AG04450 (cell line): ENCODE measurements at regions not wholly inside any gene's neighbourhood (a gene's known extent, or its start where the extent isn't known, plus 50 kb on each side); places are given as distances from the start of the nearest gene placed in this dataset.

Experiments used
- CTCF ChIA-PET: fragments of 300-600, 350-600 bp; formaldehyde crosslinking; extraction: SDS; loops from one replicate; lab custom pipeline; 2022; ENCODE audit warnings: antibody characterized with exemption, inconsistent platforms; lab: Charles Lee
- POLR2A ChIA-PET: fragments of 350-600 bp; formaldehyde crosslinking; extraction: SDS; loops from one replicate; lab custom pipeline; 2021; ENCODE audit warnings: antibody characterized with exemption, inconsistent platforms; lab: Yijun Ruan, JAX
- DNase-seq: peaks from one replicate; pipeline ENCODE4 v3.0.0-alpha.2; 2011; ENCODE audit warnings: low read depth, low spot score
- H3K27ac ChIP-seq: one replicate; pipeline ENCODE4 v1.5.1; 2012; ENCODE audit warnings: low read depth, low read length, control low read depth
- H3K27me3 ChIP-seq: one replicate; pipeline ENCODE4 v1.6.0; 2012; ENCODE audit warnings: low read length; ENCODE audit not compliant: control insufficient read depth, insufficient read depth
- H3K4me3 ChIP-seq: 2 replicates; pipeline ENCODE4 v1.5.1; 2011; ENCODE audit warnings: mild to moderate bottlenecking, low read depth, low read length, control low read depth
- H3K9me3 ChIP-seq: 2 replicates; pipeline ENCODE4 v1.5.1; 2012; ENCODE audit warnings: low read length; ENCODE audit not compliant: control insufficient read depth, insufficient read depth
- CTCF ChIP-seq: IDR thresholded peaks from 2 replicates; pipeline ENCODE4 v1.5.1; 2011; ENCODE audit warnings: low read depth, low read length, control low read depth, inconsistent platforms

GRCh38 chr6:81384921-81385320 is 367.6 kb downstream of the TENT5A start:
- DNase-seq = no peak
- POLR2A ChIA-PET = no interaction called here
- Histone ChIP-seq H3K27ac (no peak overlapping the region), H3K4me3 (no peak overlapping the region), H3K9me3 (no peaks in the 10 kb centered on the region), H3K27me3 (no peaks in the 10 kb centered on the region)
- TF ChIP-seq CTCF = no peak
- CTCF ChIA-PET = no interaction called here

- TF ChIP-seq CTCF = no peak
- ChIA-PET CTCF (no interaction called here), POLR2A (no interaction called here)
- Histone ChIP-seq H3K27ac (no peak overlapping the region), H3K9me3 (no peaks in the 10 kb centered on the region), H3K27me3 (no peaks in the 10 kb centered on the region), H3K4me3 (no peak overlapping the region)
- DNase-seq = no peak
Observed at GRCh38 chr6:81383472-81383871, 369.0 kb downstream of the TENT5A start.

- Histone ChIP-seq H3K4me3 (no peak overlapping the region), H3K9me3 (no peaks in the 10 kb centered on the region), H3K27ac (no peak overlapping the region), H3K27me3 (no peaks in the 10 kb centered on the region)
- no peak for TF ChIP-seq CTCF
- no peak for DNase-seq
- CTCF ChIA-PET = no interaction called here
- POLR2A ChIA-PET = no interaction called here
Observed at GRCh38 chr6:81382852-81383251, 369.6 kb downstream of the TENT5A start.

- no peak for TF ChIP-seq CTCF
- CTCF ChIA-PET = no interaction called here
- no peak for DNase-seq
- Histone ChIP-seq H3K27me3 (no peaks in the 10 kb centered on the region), H3K4me3 (no peak overlapping the region), H3K9me3 (no peaks in the 10 kb centered on the region), H3K27ac (no peak overlapping the region)
- POLR2A ChIA-PET = no interaction called here
Observed at GRCh38 chr6:81381382-81381916, 371.0 kb downstream of the TENT5A start.

GRCh38 chr6:81380718-81381338 is 371.7 kb downstream of the TENT5A start:
- CTCF ChIA-PET = no interaction called here
- Histone ChIP-seq H3K27ac (no peak overlapping the region), H3K27me3 (no peaks in the 10 kb centered on the region), H3K4me3 (no peak overlapping the region), H3K9me3 (no peaks in the 10 kb centered on the region)
- no peak for DNase-seq
- POLR2A ChIA-PET = no interaction called here
- no peak for TF ChIP-seq CTCF
